Gastroesophageal sphincter (tissue), 4 donors: ENCODE measurements at regions not wholly inside any gene's neighbourhood (a gene's known extent, or its start where the extent isn't known, plus 50 kb on each side); places are given as distances from the start of the nearest gene placed in this dataset.

ENCODE experiments used
- ATAC-seq: fragments of 150-250 bp; one replicate; pipeline ENCODE4 v1.9.1; 2016; ENCODE audit warnings: mild to moderate bottlenecking, moderate library complexity
- H3K27ac ChIP-seq, 4 donors: fragments of 200-600 bp; sonication (generic) in 3 of 4; 1 replicate in 3 of 4; 2 replicates in 1 of 4; pipeline ENCODE4 v1.5.1; 2016 to 2019
- H3K27me3 ChIP-seq: fragments of 200-600 bp; sonication (generic); one replicate; pipeline ENCODE4 v1.5.1; 2019
- H3K36me3 ChIP-seq, 2 donors: fragments of 200-600 bp; sonication (generic); one replicate each; pipeline ENCODE4 v1.5.1; 2019; ENCODE audit warnings: control low read depth in 1 of 2
- H3K4me1 ChIP-seq, 3 donors: fragments of 200-600 bp; sonication (generic); 1 replicate in 2 of 3; 2 replicates in 1 of 3; pipeline ENCODE4 v1.5.1; 2016 to 2019; ENCODE audit warnings: control low read depth in 2 of 3
- H3K4me3 ChIP-seq, 2 donors: fragments of 200-600 bp; sonication (generic); one replicate each; pipeline ENCODE4 v1.5.1; 2019; ENCODE audit warnings: mild to moderate bottlenecking in 1 of 2, moderate library complexity in 1 of 2
- H3K9me3 ChIP-seq, 3 donors: fragments of 200-600 bp; sonication (generic); one replicate each; pipeline ENCODE4 v1.5.1; 2017 to 2019; ENCODE audit warnings: control low read depth in 2 of 3
- EP300 ChIP-seq: sonication (generic); formaldehyde crosslinking; IDR thresholded peaks from one replicate; pipeline ENCODE4 v1.6.1; 2017; ENCODE audit warnings: antibody characterized with exemption, mild to moderate bottlenecking
- POLR2A ChIP-seq, 2 donors: fragments of 450-650 bp; IDR thresholded peaks; one replicate each; pipeline ENCODE4 v1.6.1; 2017; ENCODE audit warnings: antibody characterized with exemption in 2 of 2, mild to moderate bottlenecking in 2 of 2, moderate library complexity in 1 of 2
- POLR2AphosphoS5 ChIP-seq: sonication (generic); formaldehyde crosslinking; IDR thresholded peaks from one replicate; pipeline ENCODE4 v1.6.1; 2017; ENCODE audit warnings: antibody characterized with exemption
- WGBS, 2 donors: methylation state at CpG; one replicate each; pipeline ENCODE4 v1.1.5; 2018; ENCODE audit warnings: low coverage in 1 of 2; 5-methylcytosine and 5-hydroxymethylcytosine counted together
- TF ChIP-seq, protein P1 (sequence below), 4 experiments: fragments of 200-600 bp in 2 of 4; fragments of 450-650 bp in 2 of 4; sonication (generic) in 1 of 4; IDR thresholded peaks; one replicate each; pipeline ENCODE4 v1.5.1; 2017 to 2019; ENCODE audit warnings: antibody characterized with exemption in 4 of 4, mild to moderate bottlenecking in 2 of 4, moderate library complexity in 2 of 4

DNA sequence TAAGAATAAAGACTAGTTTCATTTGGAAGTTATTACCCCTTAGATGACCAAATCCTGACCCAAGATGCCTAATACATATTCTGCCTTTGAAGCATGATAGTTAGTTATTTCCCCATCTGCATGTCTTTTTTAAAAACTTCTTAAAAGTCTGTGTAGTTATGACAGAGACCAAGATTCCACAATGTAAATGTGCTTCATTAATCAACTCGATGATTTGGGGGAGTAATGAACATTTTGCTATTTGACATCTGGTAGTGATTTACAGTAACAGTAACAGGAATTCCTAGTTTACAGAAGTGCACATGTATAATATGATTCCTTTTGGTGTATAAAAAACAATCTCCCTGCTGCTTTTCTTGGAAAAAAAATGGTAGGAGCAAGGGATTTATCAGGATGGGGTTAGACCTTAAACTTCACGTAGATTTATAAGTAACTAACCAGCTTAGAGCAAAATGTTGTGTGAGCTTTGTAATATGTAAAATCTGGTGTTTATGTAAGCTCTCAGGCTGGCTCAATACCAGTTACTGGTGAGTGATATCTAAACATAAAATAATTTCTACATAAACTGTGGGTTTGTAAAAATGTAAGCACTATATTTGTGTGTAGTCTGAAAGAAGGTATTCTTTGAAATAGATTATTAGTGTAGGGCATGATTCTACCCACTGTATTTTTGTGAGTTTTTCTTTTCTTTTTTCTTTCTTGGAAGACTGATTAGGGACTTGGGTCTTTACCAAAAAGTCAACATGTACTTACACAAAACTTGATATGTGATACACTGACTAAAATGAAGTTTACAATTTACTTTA lies 641.6 kb downstream of the EPHA4 start:
- ATAC-seq = no peak
- no peak for TF ChIP-seq POLR2A (IDR thresholded peaks at IDR 0.05)
- no peak for TF ChIP-seq EP300
- TF ChIP-seq, protein P1, sequence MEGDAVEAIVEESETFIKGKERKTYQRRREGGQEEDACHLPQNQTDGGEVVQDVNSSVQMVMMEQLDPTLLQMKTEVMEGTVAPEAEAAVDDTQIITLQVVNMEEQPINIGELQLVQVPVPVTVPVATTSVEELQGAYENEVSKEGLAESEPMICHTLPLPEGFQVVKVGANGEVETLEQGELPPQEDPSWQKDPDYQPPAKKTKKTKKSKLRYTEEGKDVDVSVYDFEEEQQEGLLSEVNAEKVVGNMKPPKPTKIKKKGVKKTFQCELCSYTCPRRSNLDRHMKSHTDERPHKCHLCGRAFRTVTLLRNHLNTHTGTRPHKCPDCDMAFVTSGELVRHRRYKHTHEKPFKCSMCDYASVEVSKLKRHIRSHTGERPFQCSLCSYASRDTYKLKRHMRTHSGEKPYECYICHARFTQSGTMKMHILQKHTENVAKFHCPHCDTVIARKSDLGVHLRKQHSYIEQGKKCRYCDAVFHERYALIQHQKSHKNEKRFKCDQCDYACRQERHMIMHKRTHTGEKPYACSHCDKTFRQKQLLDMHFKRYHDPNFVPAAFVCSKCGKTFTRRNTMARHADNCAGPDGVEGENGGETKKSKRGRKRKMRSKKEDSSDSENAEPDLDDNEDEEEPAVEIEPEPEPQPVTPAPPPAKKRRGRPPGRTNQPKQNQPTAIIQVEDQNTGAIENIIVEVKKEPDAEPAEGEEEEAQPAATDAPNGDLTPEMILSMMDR (IDR thresholded peaks at IDR 0.05) = no peak
- no peak for TF ChIP-seq POLR2AphosphoS5
- no peaks in the 10 kb centered on the region for H3K4me1 ChIP-seq
- H3K27me3 ChIP-seq = no peaks in the 10 kb centered on the region
- H3K27ac ChIP-seq = no peak overlapping the region
- no peaks in the 10 kb centered on the region for H3K9me3 ChIP-seq
- WGBS, 2 donors = 18 to 54% methylated on average over 2 of the region's 2 CpGs
- H3K36me3 ChIP-seq = no peaks in the 10 kb centered on the region
- H3K4me3 ChIP-seq = no peak overlapping the region

DNA sequence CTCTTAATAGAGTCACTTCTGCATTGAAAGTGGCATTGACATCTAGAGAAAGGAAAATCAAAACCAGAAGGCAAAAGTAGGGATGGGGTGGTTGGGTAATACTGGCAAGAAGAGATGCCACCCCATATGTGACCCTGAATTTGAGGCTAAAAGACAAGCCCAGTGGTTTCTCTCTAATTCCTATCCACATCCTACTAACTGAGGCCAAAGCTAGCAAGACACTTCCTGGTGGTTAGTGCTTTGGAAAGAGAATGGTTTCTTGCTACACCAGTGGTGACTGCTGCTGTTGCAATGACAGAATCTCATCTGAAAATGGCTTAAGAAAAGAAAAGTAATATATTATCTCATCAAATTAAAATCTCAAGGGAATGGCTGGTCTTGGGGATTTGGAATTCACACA lies 640.6 kb downstream of the EPHA4 start:
- H3K9me3 ChIP-seq = no peaks in the 10 kb centered on the region
- peaks cover 0 to 3% (median 0%) of the 10 kb centered on the region in 3 donors for H3K4me1 ChIP-seq
- H3K36me3 ChIP-seq = no peaks in the 10 kb centered on the region
- no peak for TF ChIP-seq EP300
- TF ChIP-seq POLR2AphosphoS5 = no peak
- TF ChIP-seq POLR2A (IDR thresholded peaks at IDR 0.05) = no peak
- TF ChIP-seq, protein P1 (IDR thresholded peaks at IDR 0.05) = no peak
- H3K27ac ChIP-seq = no peak overlapping the region
- H3K4me3 ChIP-seq = no peak overlapping the region
- no peak for ATAC-seq
- no peaks in the 10 kb centered on the region for H3K27me3 ChIP-seq

DNA sequence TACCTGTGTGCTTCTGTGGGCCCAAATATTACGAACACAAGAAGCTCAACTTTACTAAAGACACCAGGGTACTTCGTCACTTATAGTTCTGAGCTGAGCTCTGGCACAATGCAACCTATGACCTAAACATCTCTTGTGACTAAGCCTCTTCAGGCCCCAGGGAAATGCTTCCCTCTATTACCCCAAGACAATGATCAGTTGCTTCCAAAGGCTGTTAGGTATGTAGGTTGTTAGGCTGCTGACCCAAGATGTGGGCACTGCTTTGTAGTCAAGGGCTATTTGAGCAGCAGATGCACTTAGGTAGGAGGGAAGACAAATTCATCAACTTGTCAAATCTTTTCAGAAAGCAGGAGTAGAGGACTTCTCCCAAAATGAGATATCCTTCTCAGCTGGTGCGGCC lies 640.1 kb downstream of the EPHA4 start:
- no peaks in the 10 kb centered on the region for H3K36me3 ChIP-seq
- no peak overlapping the region for H3K27ac ChIP-seq
- H3K4me1 ChIP-seq = peaks cover 0 to 9% (median 3%) of the 10 kb centered on the region in 3 donors
- 84 to 100% methylated on average over 2 to 3 of the region's 3 CpGs for WGBS, 2 donors
- no peaks in the 10 kb centered on the region for H3K9me3 ChIP-seq
- no peaks in the 10 kb centered on the region for H3K27me3 ChIP-seq
- TF ChIP-seq POLR2A (IDR thresholded peaks at IDR 0.05) = no peak
- TF ChIP-seq POLR2AphosphoS5 = no peak
- TF ChIP-seq, protein P1 (IDR thresholded peaks at IDR 0.05) = no peak
- no peak for TF ChIP-seq EP300
- no peak overlapping the region for H3K4me3 ChIP-seq
- no peak for ATAC-seq

DNA sequence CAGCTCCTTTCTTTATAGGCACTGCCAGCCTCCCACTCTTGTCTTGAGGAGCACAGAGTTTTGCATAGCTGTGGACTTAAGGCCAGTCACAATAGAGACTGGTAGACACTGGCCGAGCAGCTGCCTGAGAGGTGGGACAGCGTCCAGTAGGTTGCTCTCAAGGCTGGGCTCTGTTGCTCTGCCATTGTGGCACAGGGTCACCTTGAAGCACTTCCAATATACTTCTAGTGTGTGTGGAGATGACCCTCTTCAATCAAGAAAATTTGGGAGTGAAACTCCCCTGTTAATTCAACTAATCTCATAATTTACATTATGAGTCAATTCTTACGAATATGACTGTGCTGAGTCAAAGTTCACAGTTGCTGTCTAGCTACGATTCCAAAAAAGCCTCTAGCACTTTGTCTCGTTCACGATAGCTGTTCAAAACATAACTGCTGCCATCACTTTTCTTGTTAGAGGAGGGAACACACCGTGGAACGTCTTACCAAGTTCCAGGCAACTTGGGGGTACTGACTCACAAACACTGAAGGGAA lies 636.2 kb downstream of the EPHA4 start:
- 56 to 63% methylated on average over 8 of the region's 8 CpGs for WGBS, 2 donors
- H3K4me3 ChIP-seq = no peak overlapping the region
- no peak overlapping the region for H3K27ac ChIP-seq
- no peaks in the 10 kb centered on the region for H3K36me3 ChIP-seq
- H3K4me1 ChIP-seq = peaks cover 0 to 14% (median 3%) of the 10 kb centered on the region in 3 donors
- no peak for TF ChIP-seq EP300
- TF ChIP-seq POLR2A (IDR thresholded peaks at IDR 0.05) = no peak
- TF ChIP-seq, protein P1 (IDR thresholded peaks at IDR 0.05) = no peak
- H3K27me3 ChIP-seq = no peaks in the 10 kb centered on the region
- no peak for ATAC-seq
- no peaks in the 10 kb centered on the region for H3K9me3 ChIP-seq

DNA sequence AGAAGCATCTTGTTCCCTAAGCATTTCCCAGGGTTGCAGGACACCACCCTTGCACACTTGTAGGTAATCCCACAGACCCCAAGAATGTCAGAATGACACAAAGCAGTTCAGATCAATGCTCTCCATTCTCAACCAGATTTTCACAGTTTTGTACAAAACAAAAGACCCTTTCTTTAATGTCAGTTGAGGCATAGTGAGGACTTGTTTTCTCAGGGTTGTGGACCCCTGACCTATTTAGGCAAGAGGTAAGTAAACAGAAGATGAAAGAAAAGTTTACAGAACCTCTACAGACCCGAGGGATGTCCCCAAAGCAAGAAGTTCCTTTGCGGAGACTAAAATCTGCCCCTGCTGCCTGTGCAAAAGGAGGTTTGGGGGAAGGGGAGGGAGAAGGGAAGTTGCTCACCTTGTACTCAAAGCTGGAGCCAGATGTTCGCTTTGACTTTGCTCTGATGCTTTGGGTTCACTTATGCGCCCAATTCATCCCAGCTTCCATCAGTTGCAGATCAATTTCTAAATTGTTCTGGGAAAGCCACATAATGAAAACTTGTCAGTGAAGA lies 635.4 kb downstream of the EPHA4 start:
- no peaks in the 10 kb centered on the region for H3K27me3 ChIP-seq
- H3K4me3 ChIP-seq = no peak overlapping the region
- no peaks in the 10 kb centered on the region for H3K9me3 ChIP-seq
- H3K36me3 ChIP-seq = no peaks in the 10 kb centered on the region
- H3K4me1 ChIP-seq = peaks cover 0 to 14% (median 3%) of the 10 kb centered on the region in 3 donors
- no peak for ATAC-seq
- no peak overlapping the region for H3K27ac ChIP-seq
- TF ChIP-seq, protein P1 (IDR thresholded peaks at IDR 0.05) = no peak
- no peak for TF ChIP-seq POLR2A (IDR thresholded peaks at IDR 0.05)
- TF ChIP-seq POLR2AphosphoS5 = no peak
- TF ChIP-seq EP300 = no peak
- WGBS, 2 donors = 77% methylated on average over 4 of the region's 4 CpGs; no CpG with 5 or more reads in 1 of the 2 donors
